ENCODE measurements at regions not wholly inside any gene's neighbourhood (a gene's known extent, or its start where the extent isn't known, plus 50 kb on each side); places are given as distances from the start of the nearest gene placed in this dataset.
"Not testable (repeated sequence)": the region's sequence is repeated elsewhere in the genome, so short reads cannot be mapped to it uniquely, and the experiment has no call there.

DNA sequence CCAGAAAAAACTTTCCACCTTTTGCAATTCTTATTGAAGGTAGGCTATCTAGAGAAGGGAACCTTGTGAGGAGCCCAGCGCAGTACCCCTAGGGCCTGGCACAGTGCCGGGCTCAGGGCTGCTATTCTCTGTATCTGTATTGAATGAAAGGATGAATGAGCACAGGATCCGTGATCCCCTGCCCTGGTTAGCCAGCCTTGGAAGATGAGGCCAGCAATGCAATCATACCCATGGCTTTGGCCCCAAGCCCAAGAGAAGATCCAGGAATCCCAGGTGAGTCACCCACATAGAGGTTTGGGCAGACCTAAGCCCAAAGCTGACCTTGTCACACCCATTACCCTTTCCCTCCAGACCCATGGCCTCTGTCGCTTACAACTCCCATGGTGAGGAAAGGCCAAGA is 92.5 kb upstream of the CD82 start:
- Histone ChIP-seq H3K36me3 (no peaks in the 10 kb centered on the region), H3K27me3 (ENCODE audit: low read depth) (peaks cover 14% of the 10 kb centered on the region), H3K9me3 (no peaks in the 10 kb centered on the region), H3K4me1 (no peaks in the 10 kb centered on the region), H3K27ac (no peak overlapping the region), H3K4me3 (no peak overlapping the region)
- intact Hi-C loops (cut with DNase I): no loop called here
- TF ChIP-seq CTCF (IDR thresholded peaks at IDR 0.05): no peak
- no peak for DNase-seq
- ATAC-seq: no peak

DNA sequence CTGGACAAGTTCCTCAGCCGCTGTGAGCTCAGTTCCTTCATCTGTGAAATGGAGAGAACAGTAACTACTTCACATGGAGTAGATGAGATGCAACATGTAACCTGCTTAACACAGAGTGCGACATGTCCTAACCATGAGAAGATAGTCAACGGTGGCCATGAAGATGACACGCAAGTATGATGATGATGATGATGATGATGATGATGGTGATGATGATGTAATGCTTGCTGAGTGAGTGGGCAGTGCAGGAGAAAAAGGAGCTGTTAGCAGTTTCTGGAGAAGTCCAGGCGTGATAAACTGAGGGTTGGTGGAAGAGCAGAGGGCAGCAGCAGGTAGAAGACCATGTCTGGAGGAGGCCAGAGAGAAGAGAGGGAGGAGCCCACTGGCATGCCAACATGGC is 90.8 kb upstream of the CD82 start:
- no peak for TF ChIP-seq CTCF (IDR thresholded peaks at IDR 0.05)
- intact Hi-C loops (cut with DNase I): no loop called here
- Histone ChIP-seq H3K36me3 (no peaks in the 10 kb centered on the region), H3K27ac (no peak overlapping the region), H3K9me3 (no peaks in the 10 kb centered on the region), H3K4me3 (no peak overlapping the region), H3K4me1 (no peaks in the 10 kb centered on the region), H3K27me3 (ENCODE audit: low read depth) (peaks cover 14% of the 10 kb centered on the region)
- ATAC-seq (no peak), DNase-seq (no peak)

DNA sequence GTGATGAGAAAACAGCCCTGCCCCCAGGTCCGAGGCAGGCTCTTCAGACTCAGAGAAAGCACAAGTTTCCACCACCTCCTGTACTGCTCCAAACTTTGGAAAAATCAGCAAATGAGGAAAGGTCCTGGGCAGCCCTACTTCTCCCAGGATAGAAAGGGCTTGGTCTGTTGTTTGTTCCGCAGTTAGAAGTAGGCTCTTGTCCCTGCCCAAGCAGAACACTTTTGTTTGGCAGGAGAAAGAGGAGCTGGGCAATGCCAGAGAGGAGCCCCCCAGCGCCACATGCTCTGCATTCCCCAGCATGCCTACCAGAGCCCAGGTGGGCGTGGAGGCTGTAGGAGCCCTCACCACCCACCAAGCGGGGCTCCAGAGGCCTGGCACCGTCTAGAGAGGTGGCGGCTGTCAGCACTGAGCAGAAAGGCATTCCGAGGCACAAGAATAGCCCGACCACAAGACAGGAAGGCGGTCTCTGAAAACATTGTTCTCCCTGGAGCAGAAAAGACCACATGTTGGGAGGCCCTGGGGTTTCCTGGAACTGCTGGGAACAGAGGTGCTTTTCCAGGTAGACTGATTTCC is 90.3 kb upstream of the CD82 start:
- intact Hi-C loops (cut with DNase I): no loop called here
- H3K9me3 ChIP-seq: no peaks in the 10 kb centered on the region
- no peak for TF ChIP-seq CTCF (IDR thresholded peaks at IDR 0.05)
- no peak overlapping the region for H3K4me3 ChIP-seq
- no peak overlapping the region for H3K27ac ChIP-seq
- H3K4me1 ChIP-seq: no peaks in the 10 kb centered on the region
- DNase-seq: no peak
- ATAC-seq: no peak
- H3K27me3 ChIP-seq (ENCODE audit: low read depth): peaks cover 14% of the 10 kb centered on the region
- H3K36me3 ChIP-seq: no peaks in the 10 kb centered on the region

GRCh38 chr11:44482338-44482737 is 83.1 kb upstream of the CD82 start:
- H3K27me3 ChIP-seq (ENCODE audit: low read depth); H3K27ac ChIP-seq; ATAC-seq; H3K36me3 ChIP-seq; H3K4me3 ChIP-seq; intact Hi-C loops (cut with DNase I); DNase-seq; H3K9me3 ChIP-seq; H3K4me1 ChIP-seq: not testable (repeated sequence)

DNA sequence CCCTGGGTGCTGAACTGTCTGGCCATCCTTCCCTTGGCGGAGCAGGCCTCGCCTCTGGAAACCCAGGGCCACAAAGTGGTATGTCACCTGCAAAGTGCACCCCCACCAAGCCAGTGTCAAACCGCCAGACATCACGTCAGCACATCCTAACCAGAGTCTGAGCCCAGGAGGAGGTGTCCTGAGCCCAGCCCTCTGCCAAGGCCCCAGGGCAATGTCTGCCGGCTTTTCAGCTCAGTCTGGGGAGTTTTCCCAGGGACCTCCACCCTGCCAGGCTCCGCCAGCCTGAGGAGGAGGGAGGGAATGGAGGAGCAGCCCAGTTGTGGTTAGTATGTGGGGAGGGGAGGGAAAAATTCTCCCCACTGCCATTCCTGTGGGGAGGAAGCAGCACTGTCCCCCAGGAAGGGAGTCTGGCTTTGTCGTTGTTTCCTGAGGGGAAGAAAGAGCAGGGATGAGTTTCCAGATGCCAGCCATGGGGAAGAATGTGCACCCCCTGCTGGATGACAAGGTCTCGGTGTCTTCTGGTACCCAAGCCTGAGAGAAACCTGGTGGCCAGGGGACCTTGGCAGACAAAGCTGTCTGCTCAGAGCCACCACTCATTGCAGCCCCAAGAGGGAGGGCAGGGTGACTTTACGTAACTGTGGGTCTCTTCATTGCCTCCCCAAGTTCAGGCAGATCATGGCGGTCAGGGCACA is 81.4 kb upstream of the CD82 start:
- Histone ChIP-seq H3K4me3 (no peak overlapping the region), H3K36me3 (no peaks in the 10 kb centered on the region), H3K9me3 (no peaks in the 10 kb centered on the region), H3K4me1 (no peaks in the 10 kb centered on the region), H3K27ac (no peak overlapping the region), H3K27me3 (ENCODE audit: low read depth) (peaks cover 5% of the 10 kb centered on the region)
- TF ChIP-seq CTCF (IDR thresholded peaks at IDR 0.05): peak; percentile 24
- ATAC-seq (no peak), DNase-seq (no peak)
- intact Hi-C loops (cut with DNase I): no loop called here

DNA sequence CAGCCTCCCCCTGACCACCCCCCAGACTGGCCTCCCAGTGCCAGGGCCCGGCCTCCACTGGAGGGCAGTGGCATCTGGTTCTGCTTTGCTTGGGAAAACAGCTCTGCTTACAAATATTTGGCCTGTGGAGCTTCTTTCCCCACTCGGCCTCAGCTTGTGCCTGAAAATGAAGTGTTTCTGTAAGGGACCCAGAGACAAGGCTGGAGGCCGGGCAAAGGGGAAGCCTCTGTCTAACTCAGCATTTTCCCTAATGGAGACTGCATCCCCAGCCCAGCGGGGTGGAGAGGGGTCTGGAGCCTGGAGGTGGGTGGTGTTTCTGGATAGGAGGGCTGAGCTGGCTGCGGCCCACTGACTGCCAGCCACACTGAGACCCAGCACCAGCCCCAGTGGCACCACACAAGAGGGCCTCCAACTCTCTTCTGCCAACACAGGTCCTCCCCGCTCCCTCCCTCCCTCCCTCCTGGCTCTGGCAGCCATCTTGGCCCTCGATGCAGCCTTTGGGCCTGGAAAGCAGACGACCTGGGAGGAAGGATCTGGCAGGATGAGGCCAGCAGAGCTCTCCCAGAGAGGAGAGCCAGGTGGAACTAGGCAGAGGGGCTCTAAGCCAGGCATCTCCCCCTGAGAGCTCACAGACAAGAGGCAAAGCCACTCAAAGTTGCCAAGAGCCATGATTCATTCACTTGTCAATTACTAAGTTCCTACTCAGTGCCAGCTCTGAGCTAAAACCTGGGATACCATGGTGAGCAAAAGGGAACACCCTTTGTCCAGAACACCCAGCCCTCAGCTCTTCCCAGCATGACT is 77.1 kb upstream of the CD82 start:
- Histone ChIP-seq H3K27ac (no peak overlapping the region), H3K27me3 (ENCODE audit: low read depth) (peaks cover 5% of the 10 kb centered on the region), H3K4me3 (no peak overlapping the region), H3K36me3 (no peaks in the 10 kb centered on the region), H3K9me3 (no peaks in the 10 kb centered on the region), H3K4me1 (no peaks in the 10 kb centered on the region)
- intact Hi-C loops (cut with DNase I): no loop called here
- ATAC-seq (no peak), DNase-seq (no peak)
- TF ChIP-seq CTCF (IDR thresholded peaks at IDR 0.05): no peak
